Karpas-422 (cell line): ENCODE measurements at regions not wholly inside any gene's neighbourhood (a gene's known extent, or its start where the extent isn't known, plus 50 kb on each side); places are given as distances from the start of the nearest gene placed in this dataset.
A peak's percentile ranks its signal among the peaks of the same experiment; 100 is the strongest.

Experiments used
- DNase-seq: peaks from one replicate; pipeline ENCODE4 v3.0.0-alpha.2; 2015
- H2AFZ ChIP-seq: fragments of 200-600 bp; sonication (generic); 2 replicates; pipeline ENCODE4 v1.6.1; 2014; ENCODE audit warnings: antibody characterized with exemption, low read length, mixed read lengths
- H3K27ac ChIP-seq: fragments of 200-600 bp; sonication (generic); 2 replicates; pipeline ENCODE4 v1.5.1; 2014; ENCODE audit warnings: mild to moderate bottlenecking, low read length, moderate library complexity
- H3K27me3 ChIP-seq: fragments of 200-600 bp; sonication (generic); 2 replicates; pipeline ENCODE4 v1.6.1; 2014; ENCODE audit warnings: low read length, mixed read lengths
- H3K36me3 ChIP-seq: fragments of 200-600 bp; sonication (generic); 2 replicates; pipeline ENCODE4 v1.6.1; 2014; ENCODE audit warnings: low read length, mixed read lengths; ENCODE audit not compliant: insufficient read depth
- H3K4me1 ChIP-seq: fragments of 200-600 bp; sonication (generic); 2 replicates; pipeline ENCODE4 v1.6.1; 2014; ENCODE audit warnings: mild to moderate bottlenecking, low read length, mixed read lengths
- H3K4me2 ChIP-seq: fragments of 200-600 bp; sonication (generic); 2 replicates; pipeline ENCODE4 v1.6.1; 2014; ENCODE audit warnings: low read length, low read depth, mild to moderate bottlenecking; ENCODE audit not compliant: poor library complexity, severe bottlenecking
- H3K4me3 ChIP-seq: fragments of 200-600 bp; sonication (generic); 2 replicates; pipeline ENCODE4 v1.5.1; 2014; ENCODE audit warnings: mild to moderate bottlenecking, antibody characterized with exemption, low read length, mixed read lengths
- H3K79me2 ChIP-seq: fragments of 200-600 bp; sonication (generic); 2 replicates; pipeline ENCODE4 v1.6.1; 2014; ENCODE audit warnings: mild to moderate bottlenecking, low read length, mixed read lengths
- H3K9ac ChIP-seq: fragments of 200-600 bp; sonication (generic); 2 replicates; pipeline ENCODE4 v1.6.0; 2014; ENCODE audit warnings: low read length
- H3K9me2 ChIP-seq: fragments of 200-600 bp; sonication (generic), shearing (Covaris generic); replicated peaks from 2 replicates; pipeline ENCODE4 v1.6.0; 2014; ENCODE audit warnings: mild to moderate bottlenecking, low read length, moderate library complexity; ENCODE audit not compliant: insufficient read depth
- H3K9me3 ChIP-seq: fragments of 300-700, 200-600 bp; sonication (generic); 2 replicates; pipeline ENCODE4 v1.6.1; 2014; ENCODE audit warnings: low read length, mixed read lengths
- H4K20me1 ChIP-seq: fragments of 200-600 bp; sonication (generic); 2 replicates; pipeline ENCODE4 v1.6.1; 2014; ENCODE audit warnings: mild to moderate bottlenecking, antibody characterized with exemption, low read length, low read depth; ENCODE audit not compliant: insufficient read depth

DNA sequence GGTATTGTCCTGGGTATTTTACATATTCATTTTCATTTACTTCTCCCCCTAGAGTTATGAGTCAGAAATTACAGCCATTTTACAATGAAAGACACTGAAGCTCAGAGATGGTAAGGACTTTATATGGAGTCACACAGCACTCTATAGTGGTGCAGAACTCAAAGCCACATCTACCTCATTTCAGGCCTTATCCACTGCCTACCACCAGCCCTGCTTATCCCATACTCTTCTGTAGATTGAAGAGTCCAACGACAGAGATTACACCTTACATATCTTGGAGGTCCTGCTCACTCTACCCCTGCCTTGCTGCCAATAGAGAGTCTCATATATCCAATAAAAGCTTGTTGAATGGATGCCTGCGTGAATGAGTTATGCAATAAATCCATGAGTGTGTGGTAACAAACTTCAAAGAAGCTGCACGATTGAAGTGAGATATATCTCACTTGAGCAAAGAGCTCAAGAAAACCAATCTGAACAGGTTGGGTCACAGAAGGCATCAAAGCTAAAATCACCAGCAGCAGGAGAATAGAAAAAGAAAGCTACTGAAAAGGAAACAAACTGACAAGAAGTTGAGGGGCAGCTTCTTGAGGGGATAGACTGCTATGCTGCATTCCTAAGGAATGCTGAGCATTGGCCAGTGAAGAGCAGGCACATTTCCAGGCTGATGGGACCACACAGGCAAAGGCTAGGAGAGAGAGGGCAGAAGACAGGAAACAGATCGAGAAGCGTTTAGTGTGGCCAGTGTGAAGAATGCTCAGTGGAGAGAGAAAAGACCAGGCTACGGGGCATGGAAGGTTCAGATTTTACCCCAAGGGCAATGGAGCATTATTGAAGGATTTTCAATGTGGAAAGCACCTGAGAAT is 585.6 kb downstream of the DHX35 start:
- Histone ChIP-seq H3K27me3 (no peaks in the 10 kb centered on the region), H3K9me3 (no peaks in the 10 kb centered on the region)

DNA sequence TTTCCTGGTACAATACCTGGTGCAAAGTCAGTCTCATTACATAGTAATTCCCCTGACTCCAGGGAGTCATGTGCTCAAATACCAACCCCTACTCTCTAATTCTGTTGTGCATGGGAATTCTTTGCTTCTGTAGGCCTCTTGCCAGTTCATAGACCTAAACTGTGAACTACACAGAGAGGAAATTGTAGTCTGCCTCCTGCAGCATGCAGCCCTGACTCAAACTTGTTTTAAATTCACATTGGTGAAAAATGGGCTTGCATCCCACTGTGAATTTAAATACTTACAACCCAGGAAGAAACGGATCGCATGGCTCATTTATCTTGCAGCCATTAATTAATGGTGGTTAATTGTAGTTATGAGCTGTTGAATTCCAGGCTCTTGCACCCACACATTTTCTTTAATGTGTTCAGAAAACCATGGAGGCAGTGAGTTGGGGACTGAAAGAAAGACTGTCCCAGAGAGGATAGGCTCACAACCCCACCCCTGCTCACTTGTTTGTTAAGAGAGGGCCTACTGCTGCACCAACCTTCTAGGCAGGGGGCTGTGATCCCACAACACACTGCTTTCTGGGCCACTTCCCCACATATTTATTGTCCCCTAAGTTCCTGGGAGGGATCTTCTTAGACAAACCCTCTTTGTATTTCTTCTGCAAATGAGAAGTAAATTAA is 579.1 kb downstream of the DHX35 start:
- H2AFZ ChIP-seq: peak overlapping the region; percentile 26; the same call in 1 of the 2 replicates
- H3K79me2 ChIP-seq: no peaks in the 10 kb centered on the region
- H3K4me2 ChIP-seq: peak overlapping the region; percentile 8
- H3K9me3 ChIP-seq: no peaks in the 10 kb centered on the region
- no peaks in the 10 kb centered on the region for H3K9me2 ChIP-seq
- no peaks in the 10 kb centered on the region for H3K27me3 ChIP-seq
- H3K4me1 ChIP-seq: peaks cover 74% of the 10 kb centered on the region
- H4K20me1 ChIP-seq: no peaks in the 10 kb centered on the region
- H3K4me3 ChIP-seq: no peak overlapping the region
- H3K27ac ChIP-seq: peak overlapping the region; percentile 100
- peaks cover 2% of the 10 kb centered on the region; the same call in 1 of the 2 replicates for H3K36me3 ChIP-seq
- DNase-seq: no peak
- H3K9ac ChIP-seq: no peak overlapping the region

More for the DNA sequence above, 585.6 kb downstream of the DHX35 start:
- H3K4me3 ChIP-seq: no peak overlapping the region
- H3K9me2 ChIP-seq: no peaks in the 10 kb centered on the region
- no peak overlapping the region for H2AFZ ChIP-seq
- H3K9ac ChIP-seq: no peak overlapping the region
- no peaks in the 10 kb centered on the region for H3K79me2 ChIP-seq
- H3K36me3 ChIP-seq: no peaks in the 10 kb centered on the region
- H4K20me1 ChIP-seq: no peaks in the 10 kb centered on the region
- no peak overlapping the region for H3K27ac ChIP-seq
- H3K4me2 ChIP-seq: no peak overlapping the region
- peak; percentile 48 for DNase-seq
- H3K4me1 ChIP-seq: peaks cover 45% of the 10 kb centered on the region

DNA sequence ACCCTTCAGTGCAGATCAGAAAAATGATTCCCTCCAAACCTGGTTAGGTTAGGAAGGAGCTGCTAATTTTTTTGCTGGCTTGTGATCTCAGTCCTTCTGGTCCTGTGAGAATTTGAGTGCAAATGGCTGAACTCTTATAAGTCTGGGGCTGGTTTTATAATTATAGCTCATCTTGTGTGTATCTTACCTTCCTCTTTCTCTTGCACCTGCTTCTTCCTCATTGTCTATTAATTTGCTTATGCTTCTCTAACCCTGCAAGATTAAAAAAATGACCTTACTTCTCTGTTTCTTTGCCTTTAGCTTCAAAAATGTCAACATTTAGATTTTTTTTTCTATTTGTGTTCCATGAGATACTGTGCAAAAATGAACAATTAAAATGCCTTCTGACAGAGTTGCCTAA is 576.2 kb downstream of the DHX35 start:
- H2AFZ ChIP-seq: no peak overlapping the region
- DNase-seq: peak; percentile 93

DNA sequence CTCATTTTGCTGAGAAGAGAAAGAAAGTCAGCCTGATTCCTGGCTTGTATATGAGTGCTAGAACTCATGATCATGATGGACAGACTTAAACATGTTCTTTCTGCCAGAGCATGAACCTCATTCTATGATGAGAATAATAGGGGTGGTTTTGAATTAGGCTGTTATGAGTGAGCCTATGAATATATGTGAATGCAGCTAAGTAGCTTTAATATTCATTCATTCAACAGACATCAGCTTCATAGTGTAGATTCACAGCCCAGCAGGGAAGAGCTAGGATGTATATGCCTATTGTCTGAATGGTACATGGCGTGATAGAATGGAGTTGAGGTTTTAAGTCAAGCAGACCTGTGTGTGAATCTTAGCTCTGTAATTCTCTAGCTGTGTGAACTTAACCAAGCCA is 573.2 kb downstream of the DHX35 start:
- no peaks in the 10 kb centered on the region for H3K9me2 ChIP-seq
- no peak overlapping the region for H3K4me2 ChIP-seq
- peak overlapping the region; percentile 65 for H3K27ac ChIP-seq
- H3K79me2 ChIP-seq: no peaks in the 10 kb centered on the region
- H3K36me3 ChIP-seq: peaks cover 2% of the 10 kb centered on the region; the same call in 1 of the 2 replicates
- H3K9me3 ChIP-seq: peaks cover 8% of the 10 kb centered on the region; the same call in 1 of the 2 replicates
- no peaks in the 10 kb centered on the region for H4K20me1 ChIP-seq
- H3K4me3 ChIP-seq: no peak overlapping the region
- peaks cover 84% of the 10 kb centered on the region for H3K4me1 ChIP-seq
- peak overlapping the region; percentile 62 for H2AFZ ChIP-seq
- H3K27me3 ChIP-seq: no peaks in the 10 kb centered on the region
- no peak overlapping the region for H3K9ac ChIP-seq
- no peak for DNase-seq

More for the DNA sequence above, 576.2 kb downstream of the DHX35 start:
- H3K4me1 ChIP-seq: peaks cover 79% of the 10 kb centered on the region
- no peaks in the 10 kb centered on the region for H3K9me2 ChIP-seq
- peak overlapping the region; percentile 39 for H3K4me3 ChIP-seq
- no peaks in the 10 kb centered on the region for H3K79me2 ChIP-seq
- peak overlapping the region; percentile 100 for H3K27ac ChIP-seq
- peak overlapping the region; percentile 73 for H3K9ac ChIP-seq
- no peaks in the 10 kb centered on the region for H3K27me3 ChIP-seq
- H3K4me2 ChIP-seq: peak overlapping the region; percentile 78
- H3K9me3 ChIP-seq: peaks cover 8% of the 10 kb centered on the region; the same call in 1 of the 2 replicates
- peaks cover 2% of the 10 kb centered on the region; the same call in 1 of the 2 replicates for H3K36me3 ChIP-seq
- no peaks in the 10 kb centered on the region for H4K20me1 ChIP-seq

DNA sequence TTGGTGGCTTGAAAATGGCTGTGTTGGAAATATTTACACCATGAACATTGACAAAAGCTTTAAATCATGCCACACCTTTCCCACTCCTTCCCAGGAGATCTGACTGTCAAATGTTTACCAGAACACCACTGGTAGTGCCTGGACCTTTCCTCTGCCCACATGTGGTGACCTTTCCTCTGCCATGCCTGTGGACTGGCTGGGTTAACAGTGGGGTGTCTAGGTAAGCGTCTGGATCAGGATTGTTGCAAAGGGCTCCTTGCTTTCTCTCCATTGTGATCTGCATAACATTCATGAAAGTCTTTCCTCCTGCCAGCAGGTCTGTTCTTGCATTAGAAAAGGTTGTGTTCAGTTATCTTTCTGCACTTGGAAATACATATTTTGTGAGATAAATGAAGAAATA is 572.7 kb downstream of the DHX35 start:
- peak overlapping the region; percentile 65 for H3K27ac ChIP-seq
- H3K9me2 ChIP-seq: no peaks in the 10 kb centered on the region
- H3K4me3 ChIP-seq: no peak overlapping the region
- H3K4me2 ChIP-seq: no peak overlapping the region
- peaks cover 8% of the 10 kb centered on the region; the same call in 1 of the 2 replicates for H3K9me3 ChIP-seq
- no peaks in the 10 kb centered on the region for H4K20me1 ChIP-seq
- peaks cover 85% of the 10 kb centered on the region for H3K4me1 ChIP-seq
- DNase-seq: no peak
- H3K36me3 ChIP-seq: peaks cover 2% of the 10 kb centered on the region; the same call in 1 of the 2 replicates
- no peaks in the 10 kb centered on the region for H3K27me3 ChIP-seq
- H2AFZ ChIP-seq: peak overlapping the region; percentile 62
- no peaks in the 10 kb centered on the region for H3K79me2 ChIP-seq
- H3K9ac ChIP-seq: no peak overlapping the region

DNA sequence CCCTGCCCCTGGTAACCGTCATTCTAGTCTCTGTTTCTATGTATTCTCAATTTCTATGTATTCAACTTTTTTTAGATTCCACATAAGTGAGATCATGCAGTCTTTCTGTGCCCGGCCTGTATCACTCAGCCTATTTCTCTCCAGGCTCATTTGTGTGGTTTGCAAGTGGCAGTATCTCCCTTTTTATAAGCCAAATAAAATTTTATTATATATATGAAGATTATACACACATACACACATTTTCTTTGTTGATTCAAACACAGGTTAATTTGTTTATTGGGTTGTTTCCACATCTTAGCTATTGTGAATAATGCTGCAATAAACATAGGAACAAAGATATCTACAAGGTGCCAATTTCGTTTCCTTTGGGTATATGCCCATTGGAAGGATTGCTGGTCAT is 571.7 kb downstream of the DHX35 start:
- Histone ChIP-seq H3K4me1 (peaks cover 85% of the 10 kb centered on the region), H2AFZ (no peak overlapping the region), H3K4me3 (no peak overlapping the region), H3K79me2 (no peaks in the 10 kb centered on the region), H3K27ac (no peak overlapping the region; the same call in 1 of the 2 replicates), H3K27me3 (no peaks in the 10 kb centered on the region), H3K9ac (no peak overlapping the region), H3K4me2 (no peak overlapping the region), H3K9me3 (peaks cover 8% of the 10 kb centered on the region; the same call in 1 of the 2 replicates), H3K36me3 (no peaks in the 10 kb centered on the region; the same call in 1 of the 2 replicates), H4K20me1 (no peaks in the 10 kb centered on the region), H3K9me2 (no peaks in the 10 kb centered on the region)
- DNase-seq: no peak

DNA sequence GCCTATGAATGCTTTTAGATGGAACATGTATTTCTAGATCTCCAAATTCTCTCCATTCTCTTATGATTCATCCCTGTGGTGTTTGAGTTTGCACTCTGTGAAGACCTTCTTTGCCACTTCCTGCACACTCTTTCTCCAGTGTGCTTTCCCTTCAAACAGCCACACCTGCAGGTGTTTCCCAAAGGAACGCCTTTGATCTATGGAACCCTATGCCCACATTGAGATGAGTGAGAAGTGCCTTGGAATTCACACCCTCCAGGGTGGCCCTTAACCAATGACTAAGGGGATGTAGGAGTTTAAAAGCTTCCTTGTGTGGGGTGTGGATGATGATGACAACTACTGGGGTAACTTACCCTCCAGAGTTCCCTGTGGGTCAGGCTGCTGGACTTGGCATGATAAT is 570.1 kb downstream of the DHX35 start:
- Histone ChIP-seq H3K4me1 (peaks cover 72% of the 10 kb centered on the region), H3K79me2 (no peaks in the 10 kb centered on the region), H2AFZ (peak overlapping the region; percentile 21; the same call in 1 of the 2 replicates), H3K27ac (peak overlapping the region; percentile 87), H3K9ac (peak overlapping the region; percentile 52; the same call in 1 of the 2 replicates), H4K20me1 (no peaks in the 10 kb centered on the region), H3K9me3 (peaks cover 8% of the 10 kb centered on the region; the same call in 1 of the 2 replicates), H3K27me3 (no peaks in the 10 kb centered on the region), H3K4me2 (no peak overlapping the region), H3K9me2 (no peaks in the 10 kb centered on the region), H3K36me3 (no peaks in the 10 kb centered on the region; the same call in 1 of the 2 replicates), H3K4me3 (no peak overlapping the region)
- DNase-seq: no peak

DNA sequence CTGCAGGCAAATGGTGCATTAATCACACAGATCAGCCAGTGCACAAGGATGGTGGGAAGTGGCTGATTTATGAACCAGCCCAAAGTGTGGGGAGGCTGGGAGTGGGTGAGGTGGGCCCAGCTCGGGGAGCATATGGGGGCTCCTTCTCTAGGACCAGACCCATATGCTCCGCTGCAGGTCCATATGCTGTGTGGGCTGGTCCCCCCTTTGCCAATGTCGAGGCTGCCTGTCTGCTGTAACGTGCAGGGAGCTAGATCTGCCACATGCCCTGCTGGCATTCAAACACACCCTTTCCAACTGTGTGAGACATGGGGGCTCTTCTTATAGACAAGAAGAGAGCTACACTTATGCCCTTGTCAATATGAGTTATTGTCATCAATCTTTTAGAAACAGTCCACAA is 566.3 kb downstream of the DHX35 start:
- H3K4me2 ChIP-seq: no peak overlapping the region
- H2AFZ ChIP-seq: no peak overlapping the region
- H3K4me3 ChIP-seq: no peak overlapping the region
- no peaks in the 10 kb centered on the region for H3K27me3 ChIP-seq
- H4K20me1 ChIP-seq: no peaks in the 10 kb centered on the region
- H3K9ac ChIP-seq: no peak overlapping the region
- no peaks in the 10 kb centered on the region for H3K79me2 ChIP-seq
- H3K9me2 ChIP-seq: no peaks in the 10 kb centered on the region
- H3K9me3 ChIP-seq: no peaks in the 10 kb centered on the region
- no peak for DNase-seq
- no peaks in the 10 kb centered on the region for H3K36me3 ChIP-seq
- peaks cover 62% of the 10 kb centered on the region for H3K4me1 ChIP-seq
- no peak overlapping the region; the same call in 1 of the 2 replicates for H3K27ac ChIP-seq
